Activated naive CD4-positive, alpha-beta T cell treated with anti-CD3 and anti-CD28 coated beads for 36 hours (primary cell): ENCODE measurements at regions not wholly inside any gene's neighbourhood (a gene's known extent, or its start where the extent isn't known, plus 50 kb on each side); places are given as distances from the start of the nearest gene placed in this dataset.
"Not testable (repeated sequence)": the region's sequence is repeated elsewhere in the genome, so short reads cannot be mapped to it uniquely, and the experiment has no call there.

ENCODE experiments used
- CTCF ChIA-PET: fragments of 350-600 bp; sonication (Branson Sonifier 250); formaldehyde crosslinking; loops from one replicate; lab custom pipeline; 2021; ENCODE audit warnings: antibody characterized with exemption; lab: Charles Lee
- DNase-seq: peaks from one replicate; pipeline ENCODE4 v3.0.0-alpha.2; 2020
- H3K27ac Mint-ChIP-seq: one replicate; pipeline ENCODE4 v1.8.0; 2021; ENCODE audit warnings: mild to moderate bottlenecking, mixed read lengths
- H3K27me3 Mint-ChIP-seq: one replicate; pipeline ENCODE4 v1.8.0; 2021; ENCODE audit warnings: low read depth, mixed read lengths
- H3K36me3 Mint-ChIP-seq: one replicate; pipeline ENCODE4 v1.8.0; 2021; ENCODE audit warnings: low read depth, mixed read lengths
- H3K4me1 Mint-ChIP-seq: one replicate; pipeline ENCODE4 v1.8.0; 2021; ENCODE audit warnings: low read depth, mixed read lengths
- H3K4me3 Mint-ChIP-seq: one replicate; pipeline ENCODE4 v1.8.0; 2021; ENCODE audit warnings: mild to moderate bottlenecking, moderate library complexity, mixed read lengths
- H3K9me3 Mint-ChIP-seq: one replicate; pipeline ENCODE4 v1.8.0; 2021; ENCODE audit warnings: mixed read lengths
- intact Hi-C: fragments of 100-400 bp; cut with micrococcal nuclease; formaldehyde crosslinking; loops from one replicate; pipeline ENCODE4 v1.15.1; 2023

DNA sequence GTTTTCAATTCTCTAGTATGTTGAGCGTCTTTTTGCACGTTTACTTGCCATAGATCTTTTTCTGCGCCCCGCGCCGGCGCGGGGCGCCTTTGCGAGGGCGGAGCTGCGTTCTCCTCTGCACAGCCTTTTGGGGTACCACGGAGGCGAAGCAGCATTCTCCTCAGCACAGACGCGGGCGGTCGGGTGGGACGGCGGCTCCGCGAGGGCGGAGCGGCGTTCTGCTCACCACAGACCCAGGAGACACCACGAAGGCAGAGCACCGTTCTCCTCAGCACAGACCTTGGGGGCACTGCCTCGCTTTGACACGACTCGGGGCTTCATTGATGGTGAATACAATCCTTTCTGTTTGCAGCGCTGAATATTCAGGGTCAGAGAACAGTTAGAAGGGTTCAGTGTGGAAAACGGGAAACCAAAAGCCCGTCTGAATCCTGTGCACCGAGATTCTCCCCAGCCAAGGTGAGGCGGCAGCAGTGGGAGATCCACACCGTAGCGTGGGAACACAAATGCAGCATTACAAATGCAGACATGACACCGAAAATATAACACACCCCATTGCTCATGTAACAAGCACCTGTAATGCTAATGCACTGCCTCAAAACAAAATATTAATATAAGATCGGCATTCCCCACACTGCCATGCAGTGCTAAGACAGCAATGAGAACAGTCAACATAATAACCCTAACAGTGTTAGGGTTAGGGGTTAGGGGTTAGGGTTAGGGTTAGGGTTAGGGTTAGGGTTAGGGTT is 190.7 kb upstream of the VIPR2 start:
- intact Hi-C loops, H3K9me3 Mint-ChIP-seq, DNase-seq, H3K27ac Mint-ChIP-seq, H3K36me3 Mint-ChIP-seq, CTCF ChIA-PET, H3K4me3 Mint-ChIP-seq, H3K27me3 Mint-ChIP-seq, H3K4me1 Mint-ChIP-seq: not testable (repeated sequence)

DNA sequence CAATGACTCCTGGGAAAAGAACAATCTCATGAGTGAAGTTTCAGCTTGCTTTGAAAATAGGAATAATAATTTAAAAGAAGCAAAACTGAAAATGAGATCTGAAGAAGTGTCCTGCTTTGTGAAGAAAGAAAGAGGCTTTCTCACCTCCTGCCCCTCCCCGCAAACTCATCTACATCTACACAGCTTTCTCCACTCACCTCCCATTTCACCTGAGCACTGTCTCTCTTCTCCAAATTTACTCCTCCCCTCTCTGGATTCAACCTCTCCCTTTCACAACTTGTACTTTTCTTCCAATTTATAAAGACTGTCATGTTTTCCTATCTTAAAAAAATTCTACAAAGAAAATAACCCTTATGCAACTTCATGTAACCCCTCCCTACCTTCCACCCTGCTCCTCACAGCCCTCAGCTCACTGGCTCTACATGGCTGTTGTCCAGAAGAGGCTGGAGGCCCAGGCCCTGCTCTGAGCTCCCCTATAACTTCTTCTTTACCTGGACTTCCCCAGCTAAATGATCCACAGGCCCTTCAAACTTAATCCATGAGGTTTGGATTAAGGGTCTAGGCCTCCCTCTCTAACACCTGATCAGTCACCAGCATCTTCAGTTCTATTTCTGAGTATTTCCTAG is 188.3 kb upstream of the VIPR2 start:
- H3K27me3 Mint-ChIP-seq, CTCF ChIA-PET, H3K4me3 Mint-ChIP-seq: not testable (repeated sequence)

DNA sequence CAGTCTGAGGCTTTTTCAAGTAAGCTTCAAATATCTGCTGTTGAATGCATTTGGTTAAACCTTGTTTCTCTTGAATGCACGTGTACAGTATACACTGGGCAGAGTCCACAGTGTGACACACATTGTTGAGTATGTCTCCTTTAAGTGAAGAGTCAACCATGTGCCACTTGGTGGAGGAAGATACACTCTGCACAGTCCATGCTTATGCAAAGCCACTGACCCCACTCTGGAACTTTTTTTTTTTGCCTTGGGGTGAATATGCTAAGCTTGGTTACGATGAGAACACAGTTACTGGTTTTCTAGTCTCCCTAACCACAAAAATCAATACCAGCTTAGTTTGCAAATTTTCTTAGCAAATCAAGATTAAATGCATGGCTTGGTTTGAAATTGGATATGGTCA is 186.8 kb upstream of the VIPR2 start:
- CTCF ChIA-PET, result no interaction called here
- H3K4me1 Mint-ChIP-seq, result no peaks in the 10 kb centered on the region
- H3K27me3 Mint-ChIP-seq, result peaks cover 9% of the 10 kb centered on the region
- intact Hi-C loops, result no loop called here
- H3K27ac Mint-ChIP-seq, result no peak overlapping the region
- H3K36me3 Mint-ChIP-seq, result no peaks in the 10 kb centered on the region
- H3K9me3 Mint-ChIP-seq, result peaks cover 18% of the 10 kb centered on the region
- DNase-seq, result no peak
- H3K4me3 Mint-ChIP-seq, result no peak overlapping the region

More for the DNA sequence above, 188.3 kb upstream of the VIPR2 start:
- intact Hi-C loops, H3K27ac Mint-ChIP-seq, H3K4me1 Mint-ChIP-seq, DNase-seq, H3K36me3 Mint-ChIP-seq: not testable (repeated sequence)
- H3K9me3 Mint-ChIP-seq, result peaks cover 10% of the 10 kb centered on the region

DNA sequence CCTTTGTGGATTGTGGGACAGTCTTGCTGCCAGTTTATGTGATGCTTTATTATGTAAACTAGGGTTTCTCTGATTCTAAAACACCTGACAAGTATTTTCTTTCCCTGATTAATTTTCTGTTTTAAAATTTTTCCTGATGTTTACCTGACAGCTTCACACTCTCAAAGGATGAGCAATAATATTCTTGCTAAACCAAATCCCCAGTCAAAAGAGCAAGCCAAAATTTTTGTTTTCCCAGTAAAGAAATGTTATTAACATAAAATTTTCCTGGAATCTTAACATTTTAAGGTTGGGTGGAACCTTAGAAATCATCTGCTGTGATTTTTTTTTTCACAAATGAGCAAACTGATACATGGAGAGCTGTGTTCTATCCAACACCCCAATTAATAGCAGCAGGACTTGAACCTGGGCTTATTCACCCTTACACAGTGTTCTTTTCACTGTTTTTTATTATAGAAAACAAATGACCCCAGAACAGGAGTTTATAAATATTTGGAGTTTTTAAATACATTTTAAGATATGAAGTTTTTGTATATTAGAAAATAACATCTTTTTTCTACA is 185.2 kb upstream of the VIPR2 start:
- Mint-ChIP-seq H3K36me3 (no peaks in the 10 kb centered on the region), H3K4me1 (no peaks in the 10 kb centered on the region), H3K4me3 (no peak overlapping the region), H3K27ac (no peak overlapping the region), H3K9me3 (peaks cover 17% of the 10 kb centered on the region), H3K27me3 (peaks cover 11% of the 10 kb centered on the region)
- DNase-seq, result no peak
- CTCF ChIA-PET, result no interaction called here
- intact Hi-C loops, result no loop called here

DNA sequence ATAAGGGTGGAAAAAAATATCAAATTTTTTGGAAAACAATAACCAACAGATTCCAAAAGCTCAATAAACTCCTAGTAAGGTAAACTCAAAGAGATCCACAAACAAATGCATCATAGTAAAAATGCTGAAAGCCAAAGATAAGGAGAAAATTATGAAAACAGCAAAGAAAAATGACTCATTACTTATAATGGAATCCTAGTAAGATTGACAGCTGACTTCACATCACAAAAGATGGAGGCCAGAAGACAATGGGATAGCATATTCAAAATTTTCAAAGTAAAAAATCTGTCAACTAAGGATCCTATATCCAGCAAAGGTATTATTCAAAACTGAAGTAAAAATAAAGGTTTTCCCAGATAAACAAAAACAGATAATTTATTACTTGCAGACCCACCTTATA is 183.4 kb upstream of the VIPR2 start:
- no peak overlapping the region for H3K27ac Mint-ChIP-seq
- intact Hi-C loops, result no loop called here
- no peak for DNase-seq
- H3K27me3 Mint-ChIP-seq, result peaks cover 8% of the 10 kb centered on the region
- H3K4me1 Mint-ChIP-seq, result no peaks in the 10 kb centered on the region
- no peak overlapping the region for H3K4me3 Mint-ChIP-seq
- CTCF ChIA-PET, result no interaction called here
- H3K36me3 Mint-ChIP-seq, result no peaks in the 10 kb centered on the region
- H3K9me3 Mint-ChIP-seq, result peaks cover 17% of the 10 kb centered on the region

DNA sequence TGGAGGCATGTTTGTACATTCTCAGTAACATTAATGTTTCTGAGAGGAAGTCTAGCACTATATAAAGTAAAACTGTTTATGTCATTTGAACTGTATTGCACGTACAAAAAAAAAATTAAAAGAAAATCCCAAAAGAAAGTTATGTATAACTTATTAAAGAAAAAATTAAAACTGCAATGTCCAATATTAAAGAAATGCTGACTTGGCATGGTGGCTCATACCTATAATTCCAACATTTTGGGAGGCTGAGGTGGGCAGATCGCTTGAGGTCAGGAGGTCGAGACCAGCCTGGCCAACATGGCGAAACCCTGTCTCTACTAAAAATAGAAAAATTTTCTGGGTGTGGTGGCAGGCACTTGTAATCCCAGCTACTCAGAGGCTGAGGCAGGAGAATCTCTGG is 178.7 kb upstream of the VIPR2 start:
- peaks cover 3% of the 10 kb centered on the region for H3K36me3 Mint-ChIP-seq
- H3K4me3 Mint-ChIP-seq, result no peak overlapping the region
- peaks cover 16% of the 10 kb centered on the region for H3K9me3 Mint-ChIP-seq
- H3K4me1 Mint-ChIP-seq, result no peaks in the 10 kb centered on the region
- CTCF ChIA-PET, result no interaction called here
- H3K27me3 Mint-ChIP-seq, result peaks cover 11% of the 10 kb centered on the region
- no peak for DNase-seq
- intact Hi-C loops, result no loop called here
- no peak overlapping the region for H3K27ac Mint-ChIP-seq

DNA sequence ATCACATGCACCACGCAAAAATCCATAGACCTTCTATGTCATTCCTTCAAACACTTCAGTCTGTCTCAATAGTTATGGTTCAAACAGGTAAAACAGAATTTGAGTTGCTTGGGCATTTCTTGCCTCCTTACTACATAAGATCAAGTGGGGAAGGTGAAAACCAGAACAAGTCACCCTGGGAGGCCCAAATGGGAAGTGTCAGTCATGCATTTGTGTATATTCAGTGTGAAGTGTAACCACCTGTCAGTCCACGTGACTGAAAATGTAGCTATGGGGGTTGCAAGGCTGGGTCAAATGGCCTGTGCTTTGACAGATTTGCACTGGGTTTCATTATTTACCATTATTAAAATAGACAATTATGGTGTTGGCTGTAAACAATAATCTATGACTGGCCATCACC is 176.6 kb upstream of the VIPR2 start:
- intact Hi-C loops, result no loop called here
- no peak for DNase-seq
- Mint-ChIP-seq H3K4me3 (no peak overlapping the region), H3K4me1 (no peaks in the 10 kb centered on the region), H3K9me3 (peaks cover 8% of the 10 kb centered on the region), H3K36me3 (peaks cover 3% of the 10 kb centered on the region), H3K27ac (no peak overlapping the region), H3K27me3 (peaks cover 11% of the 10 kb centered on the region)
- CTCF ChIA-PET, result interaction anchor here (1.3 kb wide), 1 partner anchor 11 kb away, joined by 3 read pairs; no protein-coding TSS in a partner anchor

DNA sequence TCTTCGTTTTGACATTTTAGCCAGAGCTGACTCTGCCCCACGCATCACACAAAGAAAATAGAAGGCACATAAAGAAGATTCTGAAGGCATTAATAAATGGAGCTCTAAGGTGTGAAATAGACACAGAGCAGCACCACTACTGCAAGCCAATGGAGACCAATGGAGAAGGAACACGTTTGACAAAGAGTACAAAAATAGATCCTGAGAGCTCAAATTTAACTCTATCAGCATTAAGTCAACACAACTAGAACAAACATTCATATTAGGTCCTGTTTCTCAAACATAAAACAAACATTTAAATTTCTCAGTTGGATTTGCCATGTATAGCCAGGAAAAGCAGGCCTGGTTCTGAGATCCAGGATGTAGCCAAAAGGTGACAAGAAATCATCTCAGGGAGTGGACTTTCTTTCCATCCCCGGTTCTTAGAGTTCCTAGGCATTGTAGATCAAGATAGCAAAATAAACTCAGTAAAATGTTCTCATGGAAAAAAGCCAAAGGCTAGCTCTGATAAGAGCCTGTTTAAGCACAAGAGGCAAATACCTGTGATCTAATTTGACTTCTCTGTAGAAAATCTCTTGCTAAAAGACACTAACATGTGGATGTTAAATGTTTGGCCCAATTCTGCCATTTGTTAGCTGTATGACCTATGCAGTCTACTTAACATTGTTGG is 174.2 kb upstream of the VIPR2 start:
- H3K4me3 Mint-ChIP-seq, result no peak overlapping the region
- intact Hi-C loops, result no loop called here

DNA sequence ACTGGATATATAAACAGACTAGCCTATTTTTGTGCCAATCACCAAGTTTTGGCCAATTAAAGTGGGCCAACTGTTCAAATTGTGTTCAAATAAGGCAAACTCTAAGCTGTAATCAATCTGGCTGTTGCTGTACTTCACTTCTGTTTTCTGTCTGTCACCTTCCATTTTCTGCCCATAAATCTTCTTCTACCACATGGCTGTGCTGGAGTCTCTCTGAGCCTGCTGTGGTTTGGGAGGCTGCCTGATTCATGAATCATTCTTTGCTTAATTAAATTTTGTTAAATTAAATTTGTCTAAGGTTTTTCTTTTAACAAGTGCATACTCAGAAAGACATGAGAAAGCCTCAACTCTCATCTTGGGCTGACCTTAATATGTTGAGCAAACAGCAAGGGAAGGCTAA is 172.6 kb upstream of the VIPR2 start:
- intact Hi-C loops, result no loop called here
- H3K9me3 Mint-ChIP-seq, result peaks cover 5% of the 10 kb centered on the region
- no peaks in the 10 kb centered on the region for H3K36me3 Mint-ChIP-seq
- no peak overlapping the region for H3K27ac Mint-ChIP-seq
- CTCF ChIA-PET, result no interaction called here
- H3K4me1 Mint-ChIP-seq, result no peaks in the 10 kb centered on the region
- H3K27me3 Mint-ChIP-seq, result peaks cover 16% of the 10 kb centered on the region
- H3K4me3 Mint-ChIP-seq, result no peak overlapping the region
- DNase-seq, result no peak

More for the DNA sequence above, 174.2 kb upstream of the VIPR2 start:
- H3K36me3 Mint-ChIP-seq, result peaks cover 3% of the 10 kb centered on the region
- peaks cover 14% of the 10 kb centered on the region for H3K27me3 Mint-ChIP-seq
- no peak for DNase-seq
- H3K9me3 Mint-ChIP-seq, result peaks cover 5% of the 10 kb centered on the region
- CTCF ChIA-PET, result no interaction called here
- no peaks in the 10 kb centered on the region for H3K4me1 Mint-ChIP-seq
- H3K27ac Mint-ChIP-seq, result no peak overlapping the region

DNA sequence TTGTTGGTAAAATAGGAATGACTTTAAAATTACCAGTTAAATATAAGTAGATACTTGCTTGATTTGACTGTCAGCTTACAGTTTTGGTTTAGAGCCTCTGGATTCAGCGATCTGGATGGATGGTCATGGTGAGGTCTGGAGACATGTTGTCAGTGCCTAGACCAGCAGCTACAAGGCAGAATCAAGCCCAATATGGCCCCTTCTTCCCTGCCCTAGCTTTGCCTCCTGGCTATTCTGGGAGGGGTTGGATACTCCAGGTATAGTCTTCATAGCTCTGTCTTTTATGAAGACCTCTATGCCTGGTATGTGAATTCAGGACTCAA is 166.5 kb upstream of the VIPR2 start:
- no peaks in the 10 kb centered on the region for H3K9me3 Mint-ChIP-seq
- intact Hi-C loops, result no loop called here
- DNase-seq, result no peak
- H3K27ac Mint-ChIP-seq, result no peak overlapping the region
- no peaks in the 10 kb centered on the region for H3K4me1 Mint-ChIP-seq
- no peaks in the 10 kb centered on the region for H3K36me3 Mint-ChIP-seq
- H3K4me3 Mint-ChIP-seq, result no peak overlapping the region
- H3K27me3 Mint-ChIP-seq, result peaks cover 19% of the 10 kb centered on the region
- CTCF ChIA-PET, result interaction anchor here (0.9 kb wide), 1 partner anchor 195 kb away, joined by 3 read pairs; no protein-coding TSS in a partner anchor

DNA sequence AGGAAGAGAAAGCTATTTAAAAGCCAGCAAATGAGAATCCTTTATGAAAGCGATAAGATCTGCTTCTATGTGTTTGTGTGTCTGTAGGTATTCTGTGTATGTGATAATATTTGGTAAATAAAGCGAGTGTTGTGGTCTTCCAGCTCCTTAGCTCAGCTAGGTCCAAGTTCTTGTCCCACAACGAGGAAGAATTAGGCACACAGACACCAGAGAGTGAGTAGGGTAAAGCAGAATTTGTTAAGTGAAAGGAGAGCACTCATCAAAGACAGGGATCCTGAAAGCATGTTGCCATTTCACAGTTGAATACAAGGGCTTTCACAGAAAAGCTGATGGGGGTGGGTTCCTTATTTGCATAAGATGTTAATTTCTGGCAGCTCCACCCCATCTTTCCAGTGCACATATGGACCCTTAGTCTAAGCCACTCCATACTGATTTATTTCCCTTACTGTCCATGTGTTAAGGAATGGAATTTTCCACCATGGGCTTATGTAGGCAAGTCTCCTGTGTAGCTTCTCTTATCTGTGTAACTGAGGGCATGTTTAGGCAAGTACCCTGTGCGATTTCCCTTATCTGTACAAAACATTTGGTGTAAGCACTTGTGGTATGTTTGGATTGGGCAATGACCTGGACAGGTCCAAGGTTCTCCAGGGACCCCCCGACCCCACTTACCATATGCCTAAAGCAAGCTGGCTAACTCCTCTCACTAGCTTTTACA is 165.9 kb upstream of the VIPR2 start:
- no peak overlapping the region for H3K4me3 Mint-ChIP-seq
- intact Hi-C loops, result no loop called here
- no peaks in the 10 kb centered on the region for H3K9me3 Mint-ChIP-seq
- H3K27ac Mint-ChIP-seq, result no peak overlapping the region
- peaks cover 18% of the 10 kb centered on the region for H3K27me3 Mint-ChIP-seq
- CTCF ChIA-PET, result interaction anchor here (0.9 to 1.4 kb wide), 2 partner anchors 10 to 194 kb away, joined by 3 read pairs; no protein-coding TSS in a partner anchor
- no peak for DNase-seq
- H3K36me3 Mint-ChIP-seq, result no peaks in the 10 kb centered on the region
- H3K4me1 Mint-ChIP-seq, result no peaks in the 10 kb centered on the region

DNA sequence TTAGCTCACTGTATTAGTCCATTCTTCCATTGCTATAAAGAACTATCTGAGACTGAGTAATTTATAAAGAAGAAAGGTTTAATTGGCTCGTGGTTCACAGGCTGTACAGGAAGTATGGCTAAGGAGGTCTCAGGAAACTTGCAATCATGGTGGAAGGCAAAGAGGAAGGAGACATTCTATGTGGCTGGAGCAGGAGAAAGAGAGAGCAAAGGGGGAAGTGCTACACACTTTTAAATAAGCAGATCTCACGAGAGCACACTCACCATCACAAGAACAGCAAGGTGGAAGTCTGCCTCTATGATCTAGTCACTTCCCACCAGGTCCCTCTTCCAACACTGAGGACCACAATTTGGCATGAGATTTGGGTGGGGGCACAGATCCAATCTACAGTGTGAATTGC is 164.5 kb upstream of the VIPR2 start:
- DNase-seq, intact Hi-C loops, H3K27ac Mint-ChIP-seq, H3K36me3 Mint-ChIP-seq, H3K4me1 Mint-ChIP-seq, CTCF ChIA-PET, H3K9me3 Mint-ChIP-seq, H3K4me3 Mint-ChIP-seq: not testable (repeated sequence)
- peaks cover 13% of the 10 kb centered on the region for H3K27me3 Mint-ChIP-seq
